OCI-LY1 (cell line): ENCODE measurements at regions not wholly inside any gene's neighbourhood (a gene's known extent, or its start where the extent isn't known, plus 50 kb on each side); places are given as distances from the start of the nearest gene placed in this dataset.

Source experiments
- CTCF ChIP-seq: fragments of 200-600 bp; sonication (generic), shearing (Covaris generic); IDR thresholded peaks from 2 replicates; pipeline ENCODE4 v1.5.1; 2017; ENCODE audit warnings: mild to moderate bottlenecking, antibody characterized with exemption, low read length, moderate library complexity, mixed read lengths
- EZH2 ChIP-seq: fragments of 200-600 bp; sonication (generic), shearing (Covaris generic); IDR thresholded peaks from 2 replicates; pipeline ENCODE4 v1.8.0; 2017; ENCODE audit warnings: borderline replicate concordance, mixed run types, mild to moderate bottlenecking, antibody characterized with exemption, low read length, moderate library complexity, mixed read lengths

- TF ChIP-seq CTCF (no peak), EZH2 (no peak)
Measured at GRCh38 chr18:65477455-65477854, 273.4 kb upstream of the CDH7 start.
